OCI-LY1 (cell line): ENCODE measurements at regions not wholly inside any gene's neighbourhood (a gene's known extent, or its start where the extent isn't known, plus 50 kb on each side); places are given as distances from the start of the nearest gene placed in this dataset.

Source experiments
- H2AFZ ChIP-seq: fragments of 200-600 bp; sonication (generic), shearing (Covaris generic); 2 replicates; pipeline ENCODE4 v1.6.0; 2014; ENCODE audit warnings: antibody characterized with exemption, mild to moderate bottlenecking, low read length
- H3F3A ChIP-seq: fragments of 200-600 bp; sonication (generic), shearing (Covaris generic); 2 replicates; pipeline ENCODE4 v1.6.0; 2014; ENCODE audit warnings: mild to moderate bottlenecking, antibody characterized with exemption, low read length, moderate library complexity; ENCODE audit not compliant: insufficient read depth
- H3K27ac ChIP-seq: fragments of 200-600 bp; sonication (generic); 2 replicates; pipeline ENCODE4 v1.5.1; 2014; ENCODE audit warnings: low read length, mixed run types, mild to moderate bottlenecking, low read depth; ENCODE audit not compliant: poor library complexity, severe bottlenecking
- H3K27me3 ChIP-seq: fragments of 200-600 bp; sonication (generic); 2 replicates; pipeline ENCODE4 v1.6.0; 2014; ENCODE audit warnings: antibody characterized with exemption, mild to moderate bottlenecking, low read length, moderate library complexity; ENCODE audit not compliant: insufficient read depth
- H3K36me3 ChIP-seq: fragments of 200-600 bp; sonication (generic); 2 replicates; pipeline ENCODE4 v1.6.1; 2014; ENCODE audit warnings: mild to moderate bottlenecking, antibody characterized with exemption, low read length, moderate library complexity, mixed read lengths; ENCODE audit not compliant: insufficient read depth
- H3K4me1 ChIP-seq: fragments of 200-600 bp; sonication (generic); 2 replicates; pipeline ENCODE4 v1.5.1; 2014; ENCODE audit warnings: mild to moderate bottlenecking, low read length, moderate library complexity; ENCODE audit not compliant: insufficient read depth, severe bottlenecking
- H3K4me2 ChIP-seq: fragments of 200-600 bp; sonication (generic), shearing (Covaris generic); 2 replicates; pipeline ENCODE4 v1.6.1; 2014; ENCODE audit warnings: low read length
- H3K4me3 ChIP-seq: fragments of 200-600 bp; sonication (generic); 2 replicates; pipeline ENCODE4 v1.5.1; 2014; ENCODE audit warnings: low read length, low read depth, mild to moderate bottlenecking, mixed read lengths; ENCODE audit not compliant: poor library complexity, severe bottlenecking
- H3K79me2 ChIP-seq: fragments of 200-600 bp; shearing (Covaris generic); 2 replicates; pipeline ENCODE4 v1.6.1; 2016; ENCODE audit warnings: mixed run types, low read length, mixed read lengths; ENCODE audit not compliant: insufficient read depth
- H3K9ac ChIP-seq: fragments of 200-600 bp; sonication (generic), shearing (Covaris generic); 2 replicates; pipeline ENCODE4 v1.6.1; 2014; ENCODE audit warnings: mild to moderate bottlenecking, low read length, mixed read lengths
- H3K9me2 ChIP-seq: fragments of 200-600 bp; sonication (generic), shearing (Covaris generic); 2 replicates; pipeline ENCODE4 v1.6.1; 2014; ENCODE audit warnings: low read depth, mild to moderate bottlenecking, low read length, mixed read lengths
- H3K9me3 ChIP-seq: fragments of 200-600 bp; shearing (Covaris generic); 2 replicates; pipeline ENCODE4 v1.6.1; 2014; ENCODE audit warnings: low read length, mixed read lengths
- H4K20me1 ChIP-seq: fragments of 200-600 bp; sonication (generic), shearing (Covaris generic); 2 replicates; pipeline ENCODE4 v1.6.0; 2016; ENCODE audit warnings: mild to moderate bottlenecking, low read length; ENCODE audit not compliant: insufficient read depth
- CTCF ChIP-seq: fragments of 200-600 bp; sonication (generic), shearing (Covaris generic); IDR thresholded peaks from 2 replicates; pipeline ENCODE4 v1.5.1; 2017; ENCODE audit warnings: mild to moderate bottlenecking, antibody characterized with exemption, low read length, moderate library complexity, mixed read lengths
- EZH2 ChIP-seq: fragments of 200-600 bp; sonication (generic), shearing (Covaris generic); IDR thresholded peaks from 2 replicates; pipeline ENCODE4 v1.8.0; 2017; ENCODE audit warnings: borderline replicate concordance, mixed run types, mild to moderate bottlenecking, antibody characterized with exemption, low read length, moderate library complexity, mixed read lengths

DNA sequence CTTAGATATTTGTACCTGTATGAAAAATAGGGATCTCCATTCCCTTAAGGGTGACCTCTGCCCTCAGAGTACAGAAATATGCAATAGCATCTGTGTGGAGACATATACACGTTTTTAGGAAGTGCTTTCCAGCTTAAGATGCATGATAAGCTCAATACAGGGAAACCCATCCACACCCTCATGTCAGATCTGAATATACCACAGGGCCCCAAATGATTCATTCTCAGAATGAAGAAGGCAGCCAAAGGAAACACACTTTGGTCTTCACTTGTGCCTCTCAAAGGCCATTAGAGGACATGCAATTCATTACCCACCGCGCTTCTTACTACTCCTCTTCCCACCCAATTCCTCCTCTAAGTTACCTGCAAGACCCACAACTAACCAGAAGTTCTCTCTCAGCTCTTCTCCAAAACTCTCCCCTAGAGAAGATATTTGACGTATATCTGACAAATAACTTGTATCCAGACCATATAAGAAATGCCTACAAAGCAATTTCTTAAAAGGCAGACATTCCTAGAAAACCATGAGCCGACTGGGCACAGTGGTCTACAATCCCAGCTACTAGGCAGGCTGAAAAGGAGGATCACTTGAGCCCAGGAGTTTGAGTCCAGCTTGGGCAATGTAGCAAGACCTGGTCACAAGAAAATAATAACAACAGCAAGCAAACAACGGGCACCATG is 103.0 kb downstream of the OAT start:
- no peaks in the 10 kb centered on the region for H3K4me1 ChIP-seq
- H3K4me2 ChIP-seq: no peak overlapping the region
- TF ChIP-seq CTCF: no peak
- no peak for TF ChIP-seq EZH2
- no peak overlapping the region for H3K9ac ChIP-seq
- no peaks in the 10 kb centered on the region for H3K9me3 ChIP-seq
- no peaks in the 10 kb centered on the region for H3K79me2 ChIP-seq
- no peaks in the 10 kb centered on the region for H3F3A ChIP-seq
- H3K27me3 ChIP-seq: peaks cover 7% of the 10 kb centered on the region; the same call in 1 of the 2 replicates
- no peak overlapping the region for H2AFZ ChIP-seq
- no peak overlapping the region for H3K4me3 ChIP-seq
- no peaks in the 10 kb centered on the region for H4K20me1 ChIP-seq
- no peaks in the 10 kb centered on the region for H3K36me3 ChIP-seq
- H3K9me2 ChIP-seq: no peaks in the 10 kb centered on the region
- H3K27ac ChIP-seq: no peak overlapping the region

DNA sequence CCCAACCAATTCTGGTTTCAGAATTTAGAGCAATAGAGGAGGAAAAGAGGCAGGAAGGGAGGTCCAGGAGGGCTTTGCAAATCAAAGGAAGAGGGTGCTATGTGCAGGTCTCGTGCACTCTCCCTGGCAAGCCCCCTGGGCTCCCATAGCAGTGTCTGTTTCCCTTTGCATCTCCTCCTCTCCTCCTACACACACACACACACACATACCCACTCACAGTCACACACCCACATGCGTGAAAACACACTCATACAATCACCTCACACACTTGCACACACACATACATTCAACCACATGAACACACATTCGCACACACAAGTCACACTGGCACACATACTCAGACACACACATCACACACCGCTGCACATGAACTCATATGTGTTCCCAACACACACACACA is 105.3 kb downstream of the OAT start:
- Histone ChIP-seq H3K4me2 (no peak overlapping the region), H3K79me2 (no peaks in the 10 kb centered on the region), H3K27ac (no peak overlapping the region), H4K20me1 (no peaks in the 10 kb centered on the region), H3K9me2 (no peaks in the 10 kb centered on the region), H2AFZ (no peak overlapping the region), H3K36me3 (no peaks in the 10 kb centered on the region), H3K9ac (no peak overlapping the region), H3K9me3 (no peaks in the 10 kb centered on the region), H3K27me3 (peaks cover 7% of the 10 kb centered on the region; the same call in 1 of the 2 replicates), H3F3A (no peaks in the 10 kb centered on the region), H3K4me3 (no peak overlapping the region), H3K4me1 (no peaks in the 10 kb centered on the region)
- TF ChIP-seq CTCF: no peak
- no peak for TF ChIP-seq EZH2

GRCh38 chr10:124308811-124309210 is 109.9 kb downstream of the OAT start:
- Histone ChIP-seq H3K27ac (no peak overlapping the region), H3K4me1 (no peaks in the 10 kb centered on the region), H2AFZ (no peak overlapping the region), H4K20me1 (no peaks in the 10 kb centered on the region), H3K4me2 (no peak overlapping the region), H3K9me3 (no peaks in the 10 kb centered on the region), H3F3A (no peaks in the 10 kb centered on the region), H3K27me3 (peaks cover 4% of the 10 kb centered on the region; the same call in 1 of the 2 replicates), H3K9ac (no peak overlapping the region), H3K36me3 (no peaks in the 10 kb centered on the region), H3K9me2 (no peaks in the 10 kb centered on the region), H3K4me3 (no peak overlapping the region), H3K79me2 (no peaks in the 10 kb centered on the region)
- TF ChIP-seq CTCF (no peak), EZH2 (no peak)
